HL-60 (cell line): ENCODE measurements at regions not wholly inside any gene's neighbourhood (a gene's known extent, or its start where the extent isn't known, plus 50 kb on each side); places are given as distances from the start of the nearest gene placed in this dataset.

Experiments used
- REST ChIP-seq: IDR thresholded peaks from 2 replicates; pipeline ENCODE4 v1.6.1; 2012; ENCODE audit warnings: low read depth; ENCODE audit not compliant: insufficient replicate concordance
- TF ChIP-seq, protein P1 (sequence below): IDR thresholded peaks from one replicate; pipeline ENCODE4 v1.5.1; 2011; ENCODE audit warnings: low read length, control low read depth, inconsistent platforms; ENCODE audit not compliant: insufficient read depth

DNA sequence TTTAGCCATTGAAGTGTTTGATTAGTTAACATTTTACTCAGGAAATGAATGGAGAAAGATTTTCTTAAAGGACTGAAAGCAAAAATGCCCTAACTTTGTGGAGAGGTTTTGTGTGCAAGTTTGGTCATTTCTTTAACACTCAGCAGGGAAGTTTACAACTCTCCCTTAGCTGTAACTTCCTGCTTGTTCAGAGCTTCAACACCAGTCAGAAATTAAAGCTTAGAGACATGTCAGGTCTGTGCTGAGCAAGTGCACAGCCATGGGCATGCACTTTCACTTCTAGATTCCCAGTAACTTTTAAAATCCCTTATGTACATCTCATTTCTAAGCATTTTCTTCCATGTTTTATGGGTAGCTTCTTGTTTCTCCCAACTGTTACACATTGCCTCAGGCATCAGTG lies 326.0 kb downstream of the ACTRT1 start:
- TF ChIP-seq, protein P1, sequence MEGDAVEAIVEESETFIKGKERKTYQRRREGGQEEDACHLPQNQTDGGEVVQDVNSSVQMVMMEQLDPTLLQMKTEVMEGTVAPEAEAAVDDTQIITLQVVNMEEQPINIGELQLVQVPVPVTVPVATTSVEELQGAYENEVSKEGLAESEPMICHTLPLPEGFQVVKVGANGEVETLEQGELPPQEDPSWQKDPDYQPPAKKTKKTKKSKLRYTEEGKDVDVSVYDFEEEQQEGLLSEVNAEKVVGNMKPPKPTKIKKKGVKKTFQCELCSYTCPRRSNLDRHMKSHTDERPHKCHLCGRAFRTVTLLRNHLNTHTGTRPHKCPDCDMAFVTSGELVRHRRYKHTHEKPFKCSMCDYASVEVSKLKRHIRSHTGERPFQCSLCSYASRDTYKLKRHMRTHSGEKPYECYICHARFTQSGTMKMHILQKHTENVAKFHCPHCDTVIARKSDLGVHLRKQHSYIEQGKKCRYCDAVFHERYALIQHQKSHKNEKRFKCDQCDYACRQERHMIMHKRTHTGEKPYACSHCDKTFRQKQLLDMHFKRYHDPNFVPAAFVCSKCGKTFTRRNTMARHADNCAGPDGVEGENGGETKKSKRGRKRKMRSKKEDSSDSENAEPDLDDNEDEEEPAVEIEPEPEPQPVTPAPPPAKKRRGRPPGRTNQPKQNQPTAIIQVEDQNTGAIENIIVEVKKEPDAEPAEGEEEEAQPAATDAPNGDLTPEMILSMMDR, result no peak
- TF ChIP-seq REST, result no peak
